GM13977 (cell line): ENCODE measurements at regions not wholly inside any gene's neighbourhood (a gene's known extent, or its start where the extent isn't known, plus 50 kb on each side); places are given as distances from the start of the nearest gene placed in this dataset.

Experiments used
- DNase-seq: peaks from one replicate; pipeline ENCODE4 v3.0.0; 2012; ENCODE audit warnings: low spot score
- in situ Hi-C: fragments of 300-500 bp; cut with MboI; formaldehyde crosslinking; loops from one replicate; pipeline ENCODE4 v1.12.0; 2022; ENCODE audit warnings: low sequenced_read_pairs, low pct_unique_long_range_greater_than_20kb, mixed read lengths, inconsistent platforms; ENCODE audit not compliant: unreplicated experiment
- TF ChIP-seq, protein P1 (sequence below): IDR thresholded peaks from 2 replicates; pipeline ENCODE4 v1.5.1; 2012; ENCODE audit warnings: mild to moderate bottlenecking, control low read depth; ENCODE audit not compliant: insufficient read depth; ENCODE audit errors: extremely low read depth, missing control alignments

DNA sequence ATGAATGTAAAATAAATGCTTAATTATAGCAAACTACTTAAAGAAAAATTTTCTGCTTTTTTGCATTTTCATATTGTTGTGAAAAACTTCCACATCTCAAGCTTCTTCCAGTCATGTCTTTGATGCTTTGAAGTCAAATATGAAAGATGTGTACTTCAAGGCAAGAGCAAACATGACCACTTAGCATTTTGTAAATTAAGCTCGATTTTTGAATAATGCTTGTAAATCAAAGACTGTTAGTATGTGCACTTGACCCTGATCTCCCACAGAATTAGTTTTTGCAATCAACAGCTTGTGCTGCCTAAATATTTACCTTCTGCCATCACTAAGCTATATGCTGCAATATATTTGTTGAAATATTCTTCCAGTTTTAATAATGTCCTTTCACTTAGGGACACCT lies 486.1 kb upstream of the ID2 start:
- no peak for DNase-seq
- in situ Hi-C loops, result no loop called here
- TF ChIP-seq, protein P1, sequence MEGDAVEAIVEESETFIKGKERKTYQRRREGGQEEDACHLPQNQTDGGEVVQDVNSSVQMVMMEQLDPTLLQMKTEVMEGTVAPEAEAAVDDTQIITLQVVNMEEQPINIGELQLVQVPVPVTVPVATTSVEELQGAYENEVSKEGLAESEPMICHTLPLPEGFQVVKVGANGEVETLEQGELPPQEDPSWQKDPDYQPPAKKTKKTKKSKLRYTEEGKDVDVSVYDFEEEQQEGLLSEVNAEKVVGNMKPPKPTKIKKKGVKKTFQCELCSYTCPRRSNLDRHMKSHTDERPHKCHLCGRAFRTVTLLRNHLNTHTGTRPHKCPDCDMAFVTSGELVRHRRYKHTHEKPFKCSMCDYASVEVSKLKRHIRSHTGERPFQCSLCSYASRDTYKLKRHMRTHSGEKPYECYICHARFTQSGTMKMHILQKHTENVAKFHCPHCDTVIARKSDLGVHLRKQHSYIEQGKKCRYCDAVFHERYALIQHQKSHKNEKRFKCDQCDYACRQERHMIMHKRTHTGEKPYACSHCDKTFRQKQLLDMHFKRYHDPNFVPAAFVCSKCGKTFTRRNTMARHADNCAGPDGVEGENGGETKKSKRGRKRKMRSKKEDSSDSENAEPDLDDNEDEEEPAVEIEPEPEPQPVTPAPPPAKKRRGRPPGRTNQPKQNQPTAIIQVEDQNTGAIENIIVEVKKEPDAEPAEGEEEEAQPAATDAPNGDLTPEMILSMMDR, result no peak

DNA sequence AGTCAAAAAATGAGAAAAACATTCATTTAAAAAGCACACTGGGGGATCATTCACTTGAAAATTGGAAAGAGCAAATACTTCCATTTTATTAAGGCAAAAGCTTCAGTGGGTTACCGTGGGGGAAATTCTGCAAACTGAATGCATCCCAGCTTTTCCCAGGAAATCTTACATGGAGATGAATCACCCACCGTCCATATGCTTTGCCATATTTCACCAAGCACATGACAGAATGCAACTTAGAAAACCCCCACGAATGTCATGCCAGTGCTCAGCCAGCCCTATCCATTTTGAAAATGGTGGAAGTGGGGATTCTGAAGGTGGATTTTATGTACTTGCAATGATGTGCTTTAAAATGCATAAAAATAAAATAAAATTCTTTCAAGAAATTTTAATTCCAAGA lies 485.5 kb upstream of the ID2 start:
- TF ChIP-seq, protein P1, result no peak
- in situ Hi-C loops, result no loop called here
- DNase-seq, result no peak

DNA sequence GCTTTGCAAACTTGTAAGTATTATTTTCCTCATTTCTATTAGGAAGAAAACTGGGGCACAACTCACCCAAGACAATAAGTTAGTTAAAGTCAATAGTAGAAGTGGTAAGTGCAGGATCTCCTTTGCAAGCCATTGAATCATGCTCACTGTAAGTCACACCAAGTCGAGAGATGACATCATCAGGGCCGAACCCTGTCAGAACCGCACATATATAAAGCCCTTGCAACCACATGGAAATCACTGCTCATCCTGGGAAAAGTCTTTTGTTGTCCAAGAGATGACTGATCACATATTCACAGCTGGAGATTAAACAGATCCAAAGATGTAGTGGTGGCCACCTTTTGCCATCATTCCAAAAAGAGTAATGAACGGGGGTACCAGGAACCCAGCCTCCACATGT lies 484.8 kb upstream of the ID2 start:
- in situ Hi-C loops, result no loop called here
- DNase-seq, result no peak
- TF ChIP-seq, protein P1, result no peak

DNA sequence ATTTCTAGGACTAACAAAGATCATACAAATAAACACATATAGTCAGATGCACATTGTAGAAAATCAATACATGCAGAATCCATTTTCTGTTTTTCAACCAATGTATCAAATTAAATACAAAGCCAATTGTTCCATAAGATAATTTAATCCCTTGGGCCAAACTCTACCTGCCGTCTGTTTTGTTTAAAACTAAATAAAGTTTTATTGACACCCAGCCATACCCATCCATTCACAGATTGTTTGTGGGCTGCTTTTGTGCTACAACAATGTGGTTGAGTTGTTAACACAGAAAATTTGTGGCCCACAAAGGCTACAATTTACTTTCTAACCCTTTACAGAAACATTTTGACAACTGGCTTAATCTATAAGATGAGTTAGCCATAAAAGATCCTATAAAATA lies 484.0 kb upstream of the ID2 start:
- DNase-seq, result no peak
- TF ChIP-seq, protein P1, result no peak
- in situ Hi-C loops, result no loop called here

DNA sequence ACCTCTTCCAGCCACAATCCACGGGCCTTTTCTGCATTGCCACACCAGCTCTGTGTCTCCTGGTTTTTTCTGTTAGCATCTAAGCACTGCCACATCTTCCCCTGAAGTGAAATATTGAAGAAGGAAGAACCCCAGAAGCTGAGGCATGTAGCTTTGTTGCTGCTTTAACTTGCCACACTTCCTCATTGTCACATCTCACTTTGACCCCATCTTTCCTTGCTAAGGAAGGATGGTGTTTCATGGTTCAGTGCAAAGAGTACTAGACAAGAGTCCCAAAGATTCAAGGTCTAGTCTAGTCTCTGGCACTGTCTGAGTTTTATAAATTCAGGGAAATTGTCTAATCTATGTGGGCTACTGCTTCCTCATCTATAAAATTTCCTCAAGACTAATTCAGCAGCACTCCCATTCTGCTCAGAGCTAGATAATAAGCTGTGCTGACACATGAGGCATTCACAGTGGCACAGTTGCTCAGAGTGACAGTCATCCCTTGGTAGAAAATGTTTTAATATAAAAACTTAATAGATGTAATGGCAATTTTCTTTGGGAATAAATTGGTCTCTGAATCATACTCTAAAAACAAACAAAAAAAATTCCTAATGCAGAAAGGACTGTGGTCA lies 483.0 kb upstream of the ID2 start:
- in situ Hi-C loops, result no loop called here
- TF ChIP-seq, protein P1, result no peak
- no peak for DNase-seq

DNA sequence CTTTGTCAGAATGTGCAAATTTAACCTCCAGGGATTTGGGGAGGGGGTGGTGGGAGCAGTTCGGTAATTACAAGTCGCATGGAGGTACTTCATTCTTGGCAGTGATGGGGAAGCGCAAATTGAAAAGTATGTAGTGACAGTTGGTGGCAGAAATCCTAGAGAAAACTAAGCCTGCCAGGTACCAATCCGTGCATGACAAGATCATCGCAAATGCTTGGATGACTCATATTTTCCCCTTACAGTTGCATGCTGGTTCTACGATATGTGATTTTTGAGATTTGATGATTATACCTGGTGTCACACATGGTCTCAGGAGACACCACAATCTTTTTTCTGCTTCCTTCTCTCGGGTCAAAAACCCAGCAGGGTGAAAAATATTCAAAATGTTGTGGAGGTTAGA lies 479.7 kb upstream of the ID2 start:
- DNase-seq, result peak; percentile 74
- in situ Hi-C loops, result no loop called here
- TF ChIP-seq, protein P1, result no peak

DNA sequence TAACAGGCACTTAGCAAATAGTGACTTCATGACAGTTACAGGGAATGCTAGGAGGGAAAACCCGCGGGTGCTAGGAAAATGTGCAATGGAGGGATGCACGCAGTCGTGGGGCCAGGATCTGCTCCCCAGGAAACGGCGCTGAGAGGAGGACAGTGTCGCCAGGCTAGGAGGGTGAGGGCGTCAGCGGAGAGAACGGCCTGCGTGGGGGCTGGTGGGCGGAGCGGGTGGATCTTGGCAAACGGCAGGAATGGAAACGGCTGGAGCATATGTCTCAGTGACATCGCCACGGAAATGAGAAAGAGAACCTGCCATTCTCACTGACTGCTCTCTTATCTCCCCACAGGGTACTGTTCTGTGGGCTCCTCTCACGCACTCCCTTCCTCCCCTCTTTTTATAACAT lies 478.5 kb upstream of the ID2 start:
- no peak for DNase-seq
- in situ Hi-C loops, result no loop called here
- TF ChIP-seq, protein P1, result no peak
